Colonic mucosa (tissue), 4 donors: ENCODE measurements at regions not wholly inside any gene's neighbourhood (a gene's known extent, or its start where the extent isn't known, plus 50 kb on each side); places are given as distances from the start of the nearest gene placed in this dataset.

Experiments used
- DNase-seq: peaks from one replicate; pipeline ENCODE4 v3.0.0-alpha.2; 2020
- H3K27ac ChIP-seq: fragments of 200-600 bp; one replicate; pipeline ENCODE4 v1.8.0; 2021
- H3K27me3 ChIP-seq: fragments of 200-600 bp; one replicate; pipeline ENCODE4 v1.8.0; 2021
- H3K36me3 ChIP-seq: fragments of 200-600 bp; one replicate; pipeline ENCODE4 v1.8.0; 2021
- H3K4me1 ChIP-seq: fragments of 200-600 bp; one replicate; pipeline ENCODE4 v1.8.0; 2021; ENCODE audit warnings: mild to moderate bottlenecking
- H3K4me3 ChIP-seq: fragments of 200-600 bp; one replicate; pipeline ENCODE4 v1.8.0; 2021
- H3K9ac ChIP-seq, 2 donors: one replicate each; pipeline ENCODE4 v1.7.0; 2013; ENCODE audit warnings: control low read depth in 2 of 2, low read depth in 2 of 2, low read length in 2 of 2
- H3K9me3 ChIP-seq: fragments of 200-600 bp; one replicate; pipeline ENCODE4 v1.8.0; 2021
- intact Hi-C: fragments of 100-400 bp; cut with DNase I; formaldehyde crosslinking; loops from one replicate; pipeline ENCODE4 v1.14.1; 2022
- TF ChIP-seq, protein P1 (sequence below): fragments of 200-600 bp; IDR thresholded peaks from one replicate; pipeline ENCODE4 v1.8.0; 2022; ENCODE audit warnings: antibody characterized with exemption, mild to moderate bottlenecking
- donor health status: healthy.
- donor health status: DM: no; HTN: no; CAD: no.
- donor health status: DM: no; HTN: no; CAD: no.

DNA sequence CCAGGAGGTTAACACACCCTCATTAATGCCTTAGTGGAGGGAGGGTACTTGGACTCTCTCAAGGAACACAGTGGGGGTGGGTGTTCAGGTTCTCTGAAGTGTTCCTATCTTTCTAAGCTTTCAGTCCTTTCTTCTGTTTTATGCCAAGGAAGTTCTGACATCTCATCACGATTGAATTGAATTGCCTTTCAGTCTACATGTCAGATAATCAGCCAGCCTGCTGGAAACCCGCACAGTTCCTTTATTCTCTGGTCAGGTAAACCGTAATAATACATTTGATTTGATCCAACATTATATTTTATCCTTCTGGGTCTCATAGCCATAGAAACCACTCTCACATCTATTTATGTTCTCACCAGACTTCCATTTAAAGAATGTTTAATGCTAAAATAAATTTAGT lies 339.0 kb downstream of the RWDD3 start:
- Histone ChIP-seq H3K27me3 (no peaks in the 10 kb centered on the region), H3K27ac (no peak overlapping the region), H3K4me1 (no peaks in the 10 kb centered on the region), H3K4me3 (no peak overlapping the region), H3K36me3 (no peaks in the 10 kb centered on the region), H3K9me3 (no peaks in the 10 kb centered on the region), H3K9ac (no peak overlapping the region)
- TF ChIP-seq, protein P1, sequence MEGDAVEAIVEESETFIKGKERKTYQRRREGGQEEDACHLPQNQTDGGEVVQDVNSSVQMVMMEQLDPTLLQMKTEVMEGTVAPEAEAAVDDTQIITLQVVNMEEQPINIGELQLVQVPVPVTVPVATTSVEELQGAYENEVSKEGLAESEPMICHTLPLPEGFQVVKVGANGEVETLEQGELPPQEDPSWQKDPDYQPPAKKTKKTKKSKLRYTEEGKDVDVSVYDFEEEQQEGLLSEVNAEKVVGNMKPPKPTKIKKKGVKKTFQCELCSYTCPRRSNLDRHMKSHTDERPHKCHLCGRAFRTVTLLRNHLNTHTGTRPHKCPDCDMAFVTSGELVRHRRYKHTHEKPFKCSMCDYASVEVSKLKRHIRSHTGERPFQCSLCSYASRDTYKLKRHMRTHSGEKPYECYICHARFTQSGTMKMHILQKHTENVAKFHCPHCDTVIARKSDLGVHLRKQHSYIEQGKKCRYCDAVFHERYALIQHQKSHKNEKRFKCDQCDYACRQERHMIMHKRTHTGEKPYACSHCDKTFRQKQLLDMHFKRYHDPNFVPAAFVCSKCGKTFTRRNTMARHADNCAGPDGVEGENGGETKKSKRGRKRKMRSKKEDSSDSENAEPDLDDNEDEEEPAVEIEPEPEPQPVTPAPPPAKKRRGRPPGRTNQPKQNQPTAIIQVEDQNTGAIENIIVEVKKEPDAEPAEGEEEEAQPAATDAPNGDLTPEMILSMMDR: no peak
- intact Hi-C loops: no loop called here
- no peak for DNase-seq

GRCh38 chr1:95575291-95575690 lies 341.3 kb downstream of the RWDD3 start:
- H3K4me3 ChIP-seq: no peak overlapping the region
- H3K4me1 ChIP-seq: no peaks in the 10 kb centered on the region
- H3K27me3 ChIP-seq: no peaks in the 10 kb centered on the region
- TF ChIP-seq, protein P1: no peak
- intact Hi-C loops: no loop called here
- no peak overlapping the region for H3K27ac ChIP-seq
- no peaks in the 10 kb centered on the region for H3K36me3 ChIP-seq
- DNase-seq: no peak
- H3K9me3 ChIP-seq: no peaks in the 10 kb centered on the region
- H3K9ac ChIP-seq: no peak overlapping the region

- H3K4me1 ChIP-seq: no peaks in the 10 kb centered on the region
- TF ChIP-seq, protein P1: no peak
- DNase-seq: no peak
- H3K27ac ChIP-seq: no peak overlapping the region
- no peaks in the 10 kb centered on the region for H3K36me3 ChIP-seq
- intact Hi-C loops: no loop called here
- no peaks in the 10 kb centered on the region for H3K27me3 ChIP-seq
- no peak overlapping the region for H3K9ac ChIP-seq
- H3K9me3 ChIP-seq: no peaks in the 10 kb centered on the region
- H3K4me3 ChIP-seq: no peak overlapping the region
Observed at GRCh38 chr1:95578462-95578861, 344.5 kb downstream of the RWDD3 start.

DNA sequence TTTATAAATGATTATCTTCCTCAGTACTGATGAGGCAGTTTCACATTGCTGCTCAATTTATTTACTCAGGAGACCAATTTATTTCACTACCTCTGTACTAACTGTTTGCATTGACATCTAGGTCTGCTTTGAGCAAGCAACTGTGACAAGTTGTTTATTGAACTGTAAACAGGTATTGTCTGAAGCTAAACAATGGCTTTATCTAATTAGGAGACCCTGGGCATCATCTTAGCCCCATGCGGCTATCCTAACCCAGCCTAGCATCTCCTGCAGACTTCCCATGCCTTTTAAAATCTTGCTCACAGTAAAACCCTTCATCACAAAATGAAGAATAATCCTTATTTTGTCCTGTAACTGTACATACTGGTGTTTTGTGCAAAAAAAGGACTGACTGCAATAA lies 348.2 kb downstream of the RWDD3 start:
- Histone ChIP-seq H3K9ac (no peak overlapping the region), H3K27ac (no peak overlapping the region), H3K27me3 (no peaks in the 10 kb centered on the region), H3K36me3 (no peaks in the 10 kb centered on the region), H3K4me3 (no peak overlapping the region), H3K9me3 (no peaks in the 10 kb centered on the region), H3K4me1 (no peaks in the 10 kb centered on the region)
- no peak for DNase-seq
- TF ChIP-seq, protein P1: no peak
- intact Hi-C loops: no loop called here

GRCh38 chr1:95582746-95583145 lies 348.7 kb downstream of the RWDD3 start:
- TF ChIP-seq, protein P1: no peak
- intact Hi-C loops: no loop called here
- H3K27me3 ChIP-seq: no peaks in the 10 kb centered on the region
- DNase-seq: no peak
- H3K9me3 ChIP-seq: no peaks in the 10 kb centered on the region
- H3K4me3 ChIP-seq: no peak overlapping the region
- H3K36me3 ChIP-seq: no peaks in the 10 kb centered on the region
- no peak overlapping the region for H3K9ac ChIP-seq
- no peak overlapping the region for H3K27ac ChIP-seq
- H3K4me1 ChIP-seq: no peaks in the 10 kb centered on the region
